ENCODE measurements at regions not wholly inside any gene's neighbourhood (a gene's known extent, or its start where the extent isn't known, plus 50 kb on each side); places are given as distances from the start of the nearest gene placed in this dataset.
A peak's percentile ranks its signal among the peaks of the same experiment; 100 is the strongest.

- no peaks in the 10 kb centered on the region for H3K9me3 ChIP-seq (ENCODE audit: low read depth, low read length, poor library complexity, severe bottlenecking)
- intact Hi-C loops (cut with micrococcal nuclease; ENCODE audit: unreplicated experiment), result no loop called here
- H3K36me3 ChIP-seq (ENCODE audit: insufficient read depth, low read length, poor library complexity, severe bottlenecking), result no peaks in the 10 kb centered on the region
- BruUV-seq (replicated peaks), result no TSS peak
- H3K4me3 ChIP-seq (ENCODE audit: low read depth, low read length, poor library complexity, severe bottlenecking), result no peak overlapping the region
- peak; percentile 74 for DNase-seq (ENCODE audit: low spot score)
- H3K27me3 ChIP-seq (replicated peaks; ENCODE audit: insufficient read depth, low read depth, low read length, poor library complexity), result no peaks in the 10 kb centered on the region
- CTCF ChIA-PET, result no interaction called here
- peaks cover 12% of the 10 kb centered on the region for H3K4me1 ChIP-seq (ENCODE audit: insufficient read depth, low read length, poor library complexity, severe bottlenecking)
- H3K27ac ChIP-seq (ENCODE audit: low read depth, low read length, poor library complexity, severe bottlenecking), result no peak overlapping the region
- TF ChIP-seq CTCF (conservative IDR thresholded peaks at IDR 0.05; ENCODE audit: low read depth, low read length), result no peak
- TF ChIP-seq EZH2 (IDR thresholded peaks at IDR 0.05; ENCODE audit: borderline replicate concordance, low read depth, low read length, poor library complexity, severe bottlenecking), result no peak
- POLR2A ChIA-PET (ENCODE audit: low non-redundant PET), result no interaction called here
Observed at GRCh38 chr1:81190003-81190402, 610.7 kb upstream of the ADGRL2 start.

- H3K27ac ChIP-seq (ENCODE audit: low read depth, low read length, poor library complexity, severe bottlenecking), result no peak overlapping the region
- no peak for TF ChIP-seq EZH2 (IDR thresholded peaks at IDR 0.05; ENCODE audit: borderline replicate concordance, low read depth, low read length, poor library complexity, severe bottlenecking)
- TF ChIP-seq CTCF (conservative IDR thresholded peaks at IDR 0.05; ENCODE audit: low read depth, low read length), result no peak
- no TSS peak for BruUV-seq (replicated peaks)
- CTCF ChIA-PET, result no interaction called here
- no peaks in the 10 kb centered on the region for H3K36me3 ChIP-seq (ENCODE audit: insufficient read depth, low read length, poor library complexity, severe bottlenecking)
- POLR2A ChIA-PET (ENCODE audit: low non-redundant PET), result no interaction called here
- H3K27me3 ChIP-seq (replicated peaks; ENCODE audit: insufficient read depth, low read depth, low read length, poor library complexity), result no peaks in the 10 kb centered on the region
- no peak for DNase-seq (ENCODE audit: low spot score)
- intact Hi-C loops (cut with micrococcal nuclease; ENCODE audit: unreplicated experiment), result no loop called here
- no peak overlapping the region for H3K4me3 ChIP-seq (ENCODE audit: low read depth, low read length, poor library complexity, severe bottlenecking)
- peaks cover 12% of the 10 kb centered on the region for H3K4me1 ChIP-seq (ENCODE audit: insufficient read depth, low read length, poor library complexity, severe bottlenecking)
- H3K9me3 ChIP-seq (ENCODE audit: low read depth, low read length, poor library complexity, severe bottlenecking), result no peaks in the 10 kb centered on the region
Observed at GRCh38 chr1:81187635-81188034, 613.1 kb upstream of the ADGRL2 start.

GRCh38 chr1:81186261-81186660 is 614.5 kb upstream of the ADGRL2 start:
- intact Hi-C loops (cut with micrococcal nuclease; ENCODE audit: unreplicated experiment), result no loop called here
- H3K36me3 ChIP-seq (ENCODE audit: insufficient read depth, low read length, poor library complexity, severe bottlenecking), result no peaks in the 10 kb centered on the region
- H3K27me3 ChIP-seq (replicated peaks; ENCODE audit: insufficient read depth, low read depth, low read length, poor library complexity), result no peaks in the 10 kb centered on the region
- H3K4me1 ChIP-seq (ENCODE audit: insufficient read depth, low read length, poor library complexity, severe bottlenecking), result peaks cover 12% of the 10 kb centered on the region
- DNase-seq (ENCODE audit: low spot score), result no peak
- ChIA-PET POLR2A (ENCODE audit: low non-redundant PET) (no interaction called here), CTCF (no interaction called here)
- H3K4me3 ChIP-seq (ENCODE audit: low read depth, low read length, poor library complexity, severe bottlenecking), result no peak overlapping the region
- no peak overlapping the region for H3K27ac ChIP-seq (ENCODE audit: low read depth, low read length, poor library complexity, severe bottlenecking)
- peaks cover 5% of the 10 kb centered on the region for H3K9me3 ChIP-seq (ENCODE audit: low read depth, low read length, poor library complexity, severe bottlenecking)
- TF ChIP-seq EZH2 (IDR thresholded peaks at IDR 0.05; ENCODE audit: borderline replicate concordance, low read depth, low read length, poor library complexity, severe bottlenecking), result no peak
- no peak for TF ChIP-seq CTCF (conservative IDR thresholded peaks at IDR 0.05; ENCODE audit: low read depth, low read length)
- BruUV-seq (replicated peaks), result no TSS peak

All from A673 (cell line).